Kidney (tissue), 13 donors: ENCODE measurements at regions not wholly inside any gene's neighbourhood (a gene's known extent, or its start where the extent isn't known, plus 50 kb on each side); places are given as distances from the start of the nearest gene placed in this dataset.

Experiments
- DNase-seq, 5 donors: peaks; one replicate each; pipeline ENCODE4 v3.0.0-alpha.2; 2013 to 2020
- FAIRE-seq: peaks from 2 replicates; lab custom pipeline; 2012; peaks lifted over from hg19 to GRCh38; lab: Jason Lieb, UNC
- H3K27ac ChIP-seq, 2 donors: one replicate each; pipeline ENCODE4 v1.7.0; 2013; ENCODE audit warnings: low read depth in 2 of 2, low read length in 2 of 2, inconsistent platforms in 1 of 2
- H3K27me3 ChIP-seq: one replicate; pipeline ENCODE4 v1.7.1; 2013; ENCODE audit warnings: low read length, inconsistent platforms; ENCODE audit not compliant: control insufficient read depth, insufficient read depth
- H3K36me3 ChIP-seq, 3 donors: one replicate each; pipeline versions ENCODE4 v1.7.0 to v1.7.1; 2013; ENCODE audit warnings: low read length in 3 of 3, control low read depth in 1 of 3, inconsistent platforms in 1 of 3; ENCODE audit not compliant: insufficient read depth in 3 of 3, control insufficient read depth in 2 of 3
- H3K4me1 ChIP-seq, 3 donors: one replicate each; pipeline versions ENCODE4 v1.7.0 to v1.7.1; 2013; ENCODE audit warnings: low read length in 3 of 3, inconsistent platforms in 1 of 3, low read depth in 1 of 3; ENCODE audit not compliant: control insufficient read depth in 2 of 3, insufficient read depth in 2 of 3
- H3K4me3 ChIP-seq, 3 donors: one replicate each; pipeline versions ENCODE4 v1.7.0 to v1.8.1; 2013; ENCODE audit warnings: low read length in 3 of 3, control low read depth in 1 of 3, inconsistent platforms in 1 of 3
- H3K9ac ChIP-seq, 3 donors: one replicate each; pipeline versions ENCODE4 v1.7.0 to v1.7.1; 2013; ENCODE audit warnings: low read length in 3 of 3, control low read depth in 1 of 3, inconsistent platforms in 1 of 3
- H3K9me3 ChIP-seq, 3 donors: one replicate each; pipeline versions ENCODE4 v1.7.0 to v1.7.1; 2013; ENCODE audit warnings: low read length in 3 of 3, control low read depth in 1 of 3, inconsistent platforms in 1 of 3; ENCODE audit not compliant: control insufficient read depth in 2 of 3, insufficient read depth in 1 of 3
- intact Hi-C: fragments of 100-400 bp; cut with DNase I; formaldehyde crosslinking; loops from one replicate; pipeline ENCODE4 v1.11.1; 2022
- TF ChIP-seq, protein P1 (sequence below): IDR thresholded peaks from 3 replicates; pipeline ENCODE4 v1.5.1; 2012; ENCODE audit warnings: mild to moderate bottlenecking, moderate library complexity, borderline replicate concordance; ENCODE audit not compliant: insufficient read depth; ENCODE audit errors: extremely low read depth
- donor health status: control.
- donor health status: control.
- donor health status: control.
- donor health status: control.
- donor health status: control.
- donor health status: DM: yes; HTN: yes; CAD: no.
- donor health status: Normal renal cell carcinoma (clear cell type).

DNA sequence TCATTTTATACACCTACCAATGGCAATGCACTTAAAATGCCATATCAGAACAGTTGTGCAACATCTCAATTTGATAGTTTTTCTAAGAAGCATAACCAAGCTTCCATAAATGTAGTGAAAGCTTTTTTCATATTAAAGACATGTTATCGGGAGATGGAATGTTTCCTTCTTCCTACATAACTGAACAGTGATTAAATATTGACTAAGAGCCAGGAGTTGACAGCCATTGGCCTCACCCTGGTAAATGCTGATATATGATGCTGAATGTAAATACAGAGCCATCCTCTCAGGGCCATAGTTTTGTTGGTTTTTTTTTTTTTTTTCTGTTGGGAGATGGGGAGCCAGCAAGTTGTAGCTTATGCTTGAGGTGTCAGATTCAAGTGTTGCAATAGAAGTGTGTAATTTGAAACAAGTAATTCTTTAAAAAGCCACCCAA, 203.3 kb upstream of the IL12A start:
- Histone ChIP-seq H3K27ac (peak overlapping the region in 1 of 2 donors; percentile 5), H3K9me3 (no peaks in the 10 kb centered on the region), H3K4me1 (peaks cover 0 to 51% (median 0%) of the 10 kb centered on the region in 3 donors), H3K36me3 (no peaks in the 10 kb centered on the region), H3K9ac (no peak overlapping the region), H3K27me3 (no peaks in the 10 kb centered on the region), H3K4me3 (no peak overlapping the region)
- FAIRE-seq (no peak), DNase-seq (no peak)
- intact Hi-C loops, result no loop called here
- TF ChIP-seq, protein P1, sequence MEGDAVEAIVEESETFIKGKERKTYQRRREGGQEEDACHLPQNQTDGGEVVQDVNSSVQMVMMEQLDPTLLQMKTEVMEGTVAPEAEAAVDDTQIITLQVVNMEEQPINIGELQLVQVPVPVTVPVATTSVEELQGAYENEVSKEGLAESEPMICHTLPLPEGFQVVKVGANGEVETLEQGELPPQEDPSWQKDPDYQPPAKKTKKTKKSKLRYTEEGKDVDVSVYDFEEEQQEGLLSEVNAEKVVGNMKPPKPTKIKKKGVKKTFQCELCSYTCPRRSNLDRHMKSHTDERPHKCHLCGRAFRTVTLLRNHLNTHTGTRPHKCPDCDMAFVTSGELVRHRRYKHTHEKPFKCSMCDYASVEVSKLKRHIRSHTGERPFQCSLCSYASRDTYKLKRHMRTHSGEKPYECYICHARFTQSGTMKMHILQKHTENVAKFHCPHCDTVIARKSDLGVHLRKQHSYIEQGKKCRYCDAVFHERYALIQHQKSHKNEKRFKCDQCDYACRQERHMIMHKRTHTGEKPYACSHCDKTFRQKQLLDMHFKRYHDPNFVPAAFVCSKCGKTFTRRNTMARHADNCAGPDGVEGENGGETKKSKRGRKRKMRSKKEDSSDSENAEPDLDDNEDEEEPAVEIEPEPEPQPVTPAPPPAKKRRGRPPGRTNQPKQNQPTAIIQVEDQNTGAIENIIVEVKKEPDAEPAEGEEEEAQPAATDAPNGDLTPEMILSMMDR, result no peak

- H3K9ac ChIP-seq, result no peak overlapping the region
- peaks cover 0 to 51% (median 0%) of the 10 kb centered on the region in 3 donors for H3K4me1 ChIP-seq
- TF ChIP-seq, protein P1, result no peak
- intact Hi-C loops, result no loop called here
- no peaks in the 10 kb centered on the region for H3K9me3 ChIP-seq
- DNase-seq (no peak), FAIRE-seq (no peak)
- peak overlapping the region; percentile 26 to 66 for H3K27ac ChIP-seq
- H3K27me3 ChIP-seq, result no peaks in the 10 kb centered on the region
- H3K4me3 ChIP-seq, result no peak overlapping the region
- H3K36me3 ChIP-seq, result no peaks in the 10 kb centered on the region
Observed at GRCh38 chr3:159786489-159787177, 202.0 kb upstream of the IL12A start.

- no peaks in the 10 kb centered on the region for H3K27me3 ChIP-seq
- intact Hi-C loops, result no loop called here
- H3K36me3 ChIP-seq, result no peaks in the 10 kb centered on the region
- H3K4me3 ChIP-seq, result no peak overlapping the region
- DNase-seq (no peak), FAIRE-seq (no peak)
- H3K27ac ChIP-seq, result peak overlapping the region; percentile 45 to 66
- TF ChIP-seq, protein P1, result no peak
- H3K9ac ChIP-seq, result no peak overlapping the region
- no peaks in the 10 kb centered on the region for H3K9me3 ChIP-seq
- H3K4me1 ChIP-seq, result peaks cover 0 to 51% (median 0%) of the 10 kb centered on the region in 3 donors
Observed at GRCh38 chr3:159787178-159787574, 201.5 kb upstream of the IL12A start.
